ENCODE measurements at regions not wholly inside any gene's neighbourhood (a gene's known extent, or its start where the extent isn't known, plus 50 kb on each side); places are given as distances from the start of the nearest gene placed in this dataset.

- TF ChIP-seq ARNTL (CRISPR knock-in tag; IDR thresholded peaks at IDR 0.05; ENCODE audit: borderline replicate concordance, low read depth) (no peak), ESRRG (CRISPR knock-in tag; IDR thresholded peaks at IDR 0.05) (no peak), PPARA (CRISPR knock-in tag; IDR thresholded peaks at IDR 0.05; ENCODE audit: borderline replicate concordance) (no peak)
- TF ChIP-seq, protein P1, sequence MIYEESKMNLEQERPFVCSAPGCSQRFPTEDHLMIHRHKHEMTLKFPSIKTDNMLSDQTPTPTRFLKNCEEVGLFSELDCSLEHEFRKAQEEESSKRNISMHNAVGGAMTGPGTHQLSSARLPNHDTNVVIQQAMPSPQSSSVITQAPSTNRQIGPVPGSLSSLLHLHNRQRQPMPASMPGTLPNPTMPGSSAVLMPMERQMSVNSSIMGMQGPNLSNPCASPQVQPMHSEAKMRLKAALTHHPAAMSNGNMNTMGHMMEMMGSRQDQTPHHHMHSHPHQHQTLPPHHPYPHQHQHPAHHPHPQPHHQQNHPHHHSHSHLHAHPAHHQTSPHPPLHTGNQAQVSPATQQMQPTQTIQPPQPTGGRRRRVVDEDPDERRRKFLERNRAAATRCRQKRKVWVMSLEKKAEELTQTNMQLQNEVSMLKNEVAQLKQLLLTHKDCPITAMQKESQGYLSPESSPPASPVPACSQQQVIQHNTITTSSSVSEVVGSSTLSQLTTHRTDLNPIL (CRISPR knock-in tag; IDR thresholded peaks at IDR 0.05; ENCODE audit: low read depth): no peak
Measured at GRCh38 chr11:127996825-127997224, 590.5 kb downstream of the ETS1 start.
